GM12878 (cell line): ENCODE measurements at regions not wholly inside any gene's neighbourhood (a gene's known extent, or its start where the extent isn't known, plus 50 kb on each side); places are given as distances from the start of the nearest gene placed in this dataset.

Source experiments
- CHD1 ChIP-seq: IDR thresholded peaks from 2 replicates; pipeline ENCODE4 v1.6.1; 2012; ENCODE audit warnings: low read depth, low read length, improper control_type of control experiment
- EP300 ChIP-seq, 2 experiments: fragments of 150-350 bp in 1 of 2; IDR thresholded peaks; 2 replicates each; pipeline ENCODE4 v1.6.1; 2011 to 2012; ENCODE audit warnings: low read depth in 2 of 2, low read length in 2 of 2, borderline replicate concordance in 1 of 2, improper control_type of control experiment in 1 of 2, inconsistent platforms in 1 of 2; ENCODE audit not compliant: control insufficient read depth in 1 of 2
- IKZF1 ChIP-seq: fragments of 450-650 bp; conservative IDR thresholded peaks from 2 replicates; pipeline ENCODE4 v1.6.1; 2017; ENCODE audit warnings: antibody characterized with exemption, mild to moderate bottlenecking
- MEF2A ChIP-seq: IDR thresholded peaks from 2 replicates; pipeline ENCODE4 v1.6.1; 2011; ENCODE audit warnings: low read depth, mild to moderate bottlenecking, low read length, moderate library complexity; ENCODE audit not compliant: insufficient read depth
- NR2C2 ChIP-seq: IDR thresholded peaks from 2 replicates; pipeline ENCODE4 v1.6.1; 2011; ENCODE audit warnings: borderline replicate concordance, low read depth; ENCODE audit not compliant: control insufficient read depth, insufficient read length
- RAD21 ChIP-seq: IDR thresholded peaks from 2 replicates; pipeline ENCODE4 v1.6.1; 2011; ENCODE audit warnings: mild to moderate bottlenecking, low read depth, low read length, moderate library complexity; ENCODE audit not compliant: insufficient read depth
- SMAD5 ChIP-seq: IDR thresholded peaks from 2 replicates; pipeline ENCODE4 v1.6.1; 2016; ENCODE audit warnings: antibody characterized with exemption, low read depth
- SMC3 ChIP-seq: IDR thresholded peaks from 2 replicates; pipeline ENCODE4 v1.6.1; 2011; ENCODE audit warnings: low read length, improper control_type of control experiment, borderline replicate concordance
- TAF1 ChIP-seq: IDR thresholded peaks from 2 replicates; pipeline ENCODE4 v1.6.1; 2011; ENCODE audit warnings: mild to moderate bottlenecking, low read depth, low read length, borderline replicate concordance
- TCF12 ChIP-seq: IDR thresholded peaks from 2 replicates; pipeline ENCODE4 v1.6.1; 2011; ENCODE audit warnings: low read depth, mild to moderate bottlenecking, low read length
- TF ChIP-seq, protein P1 (sequence below), 3 experiments: IDR thresholded peaks in 2 of 3; conservative IDR thresholded peaks in 1 of 3; 2 replicates each; pipeline ENCODE4 v1.5.1; 2011; ENCODE audit warnings: low read depth in 3 of 3, low read length in 3 of 3, mild to moderate bottlenecking in 3 of 3, control low read depth in 2 of 3, moderate library complexity in 2 of 3, inconsistent platforms in 1 of 3, mixed read lengths in 1 of 3; ENCODE audit not compliant: control insufficient read depth in 2 of 3, insufficient read depth in 1 of 3; ENCODE audit errors: extremely low read depth in 1 of 3

DNA sequence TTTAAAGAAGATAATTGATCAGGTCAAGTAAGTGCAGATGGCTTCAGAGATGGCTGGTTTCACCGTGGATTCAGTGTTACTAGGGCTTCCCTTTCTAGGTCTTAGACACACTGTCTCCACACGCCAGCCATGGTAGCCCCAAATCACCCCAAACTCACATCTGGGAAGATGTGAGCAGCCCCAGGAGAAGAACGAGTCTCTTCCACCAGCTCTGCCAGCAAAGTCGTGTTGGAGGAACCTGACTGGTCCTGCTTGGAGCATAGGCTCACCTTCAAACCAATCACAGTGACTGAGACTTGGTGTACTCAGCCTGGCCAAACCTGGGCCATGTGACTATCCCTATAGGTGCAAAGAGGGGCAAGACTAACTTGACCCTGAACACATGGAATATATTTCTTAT is 296.7 kb downstream of the RPLP1 start:
- TF ChIP-seq EP300 (IDR thresholded peaks at IDR 0.05; ENCODE audit: borderline replicate concordance in 1 of 2, control insufficient read depth in 1 of 2, low read depth in 2 of 2, low read length in 2 of 2) = no peak
- TF ChIP-seq, protein P1, sequence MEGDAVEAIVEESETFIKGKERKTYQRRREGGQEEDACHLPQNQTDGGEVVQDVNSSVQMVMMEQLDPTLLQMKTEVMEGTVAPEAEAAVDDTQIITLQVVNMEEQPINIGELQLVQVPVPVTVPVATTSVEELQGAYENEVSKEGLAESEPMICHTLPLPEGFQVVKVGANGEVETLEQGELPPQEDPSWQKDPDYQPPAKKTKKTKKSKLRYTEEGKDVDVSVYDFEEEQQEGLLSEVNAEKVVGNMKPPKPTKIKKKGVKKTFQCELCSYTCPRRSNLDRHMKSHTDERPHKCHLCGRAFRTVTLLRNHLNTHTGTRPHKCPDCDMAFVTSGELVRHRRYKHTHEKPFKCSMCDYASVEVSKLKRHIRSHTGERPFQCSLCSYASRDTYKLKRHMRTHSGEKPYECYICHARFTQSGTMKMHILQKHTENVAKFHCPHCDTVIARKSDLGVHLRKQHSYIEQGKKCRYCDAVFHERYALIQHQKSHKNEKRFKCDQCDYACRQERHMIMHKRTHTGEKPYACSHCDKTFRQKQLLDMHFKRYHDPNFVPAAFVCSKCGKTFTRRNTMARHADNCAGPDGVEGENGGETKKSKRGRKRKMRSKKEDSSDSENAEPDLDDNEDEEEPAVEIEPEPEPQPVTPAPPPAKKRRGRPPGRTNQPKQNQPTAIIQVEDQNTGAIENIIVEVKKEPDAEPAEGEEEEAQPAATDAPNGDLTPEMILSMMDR (IDR thresholded peaks at IDR 0.05 in 2 of 3, conservative IDR thresholded peaks at IDR 0.05 in 1 of 3; ENCODE audit: control insufficient read depth in 2 of 3, extremely low read depth in 1 of 3, insufficient read depth in 1 of 3, low read depth in 3 of 3, low read length in 3 of 3) = no peak
- no peak for TF ChIP-seq NR2C2
- no peak for TF ChIP-seq IKZF1
- no peak for TF ChIP-seq SMAD5
- no peak for TF ChIP-seq MEF2A
- no peak for TF ChIP-seq TAF1
- no peak for TF ChIP-seq RAD21
- no peak for TF ChIP-seq CHD1
- TF ChIP-seq TCF12 = no peak
- no peak for TF ChIP-seq SMC3
